ENCODE measurements at regions not wholly inside any gene's neighbourhood (a gene's known extent, or its start where the extent isn't known, plus 50 kb on each side); places are given as distances from the start of the nearest gene placed in this dataset.

DNA sequence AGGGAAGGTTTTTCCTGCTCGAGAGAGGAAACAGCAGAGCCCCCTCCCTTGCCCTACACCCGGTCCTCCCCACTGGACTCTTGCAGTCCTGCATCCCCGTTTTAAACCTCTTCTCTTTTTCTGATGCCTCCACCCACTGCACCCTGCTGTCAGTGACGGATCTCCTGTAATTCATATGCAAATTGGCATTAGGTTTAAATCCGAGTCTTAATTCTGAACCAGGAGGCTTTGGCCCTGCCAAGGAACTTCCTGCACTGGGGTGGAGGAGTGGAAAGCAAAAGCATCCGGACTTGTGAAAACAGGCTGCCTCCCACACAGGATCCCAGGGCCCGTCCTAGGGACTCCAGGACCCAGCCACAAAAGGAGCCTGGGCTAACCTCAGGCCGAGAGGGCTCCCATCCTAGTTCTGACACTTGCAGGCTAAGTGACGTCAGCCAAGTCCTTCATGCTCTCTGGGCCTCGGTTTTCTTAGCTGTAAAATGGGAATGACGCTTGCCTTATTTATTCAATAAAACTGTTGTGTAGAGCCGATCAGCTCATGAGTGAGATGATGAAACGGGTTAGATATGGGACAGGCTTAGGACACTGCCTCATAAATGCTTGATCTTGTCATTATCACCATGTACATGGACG is 613.3 kb downstream of the AJAP1 start:
- H3K9me3 Mint-ChIP-seq: no peaks in the 10 kb centered on the region
- peaks cover 2% of the 10 kb centered on the region for H3K36me3 Mint-ChIP-seq (ENCODE audit: insufficient read depth)
- H3K4me1 Mint-ChIP-seq: no peaks in the 10 kb centered on the region
- H3K27me3 Mint-ChIP-seq: peaks cover 51% of the 10 kb centered on the region
- ATAC-seq (replicated peaks; ENCODE audit: extremely low read depth, poor library complexity, severe bottlenecking): no peak
- no peak overlapping the region for H3K27ac Mint-ChIP-seq (ENCODE audit: low read depth)
- no peak for DNase-seq (ENCODE audit: low spot score in 2 of 2)
- H3K4me3 Mint-ChIP-seq: no peak overlapping the region

DNA sequence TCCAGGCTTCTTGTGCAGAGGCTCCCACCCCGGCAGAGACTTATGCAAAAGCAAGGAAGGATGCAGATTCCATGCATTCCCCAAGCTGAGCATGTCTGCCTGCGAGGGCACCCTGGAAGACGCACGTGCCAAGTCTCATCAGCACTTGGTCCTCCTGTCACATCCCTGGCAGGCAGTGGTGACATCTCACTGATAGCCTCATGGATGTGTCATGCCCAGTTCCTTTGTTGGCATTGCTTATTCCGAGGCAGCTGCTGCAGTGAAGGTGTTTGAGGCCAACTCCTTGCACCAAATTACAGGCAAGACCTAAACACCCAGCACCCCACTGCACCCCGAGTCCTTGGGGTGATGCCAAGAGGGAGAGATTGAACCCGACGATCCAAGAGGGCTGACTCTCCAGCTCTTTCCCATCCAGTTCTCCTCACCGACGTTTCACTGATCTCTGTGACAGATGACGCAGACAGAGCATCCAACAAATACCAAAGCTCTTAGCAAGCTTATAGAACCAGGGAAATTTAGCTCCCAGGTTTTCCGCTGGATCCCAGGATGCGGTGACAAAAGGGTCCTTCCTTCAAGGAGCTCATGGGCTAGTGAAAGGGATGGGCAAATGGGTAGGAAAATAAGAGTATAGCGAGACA is 611.1 kb downstream of the AJAP1 start:
- no peak overlapping the region for H3K27ac Mint-ChIP-seq (ENCODE audit: low read depth)

GRCh38 chr1:5264476-5264875 is 610.1 kb downstream of the AJAP1 start:
- Mint-ChIP-seq H3K36me3 (ENCODE audit: insufficient read depth) (peaks cover 1% of the 10 kb centered on the region), H3K4me3 (no peak overlapping the region), H3K27ac (ENCODE audit: low read depth) (no peak overlapping the region), H3K4me1 (no peaks in the 10 kb centered on the region), H3K9me3 (peaks cover 8% of the 10 kb centered on the region), H3K27me3 (peaks cover 47% of the 10 kb centered on the region)
- ATAC-seq (replicated peaks; ENCODE audit: extremely low read depth, poor library complexity, severe bottlenecking) (no peak), DNase-seq (ENCODE audit: low spot score in 2 of 2) (no peak)

More for the DNA sequence above, 611.1 kb downstream of the AJAP1 start:
- no peak overlapping the region for H3K4me3 Mint-ChIP-seq
- DNase-seq (ENCODE audit: low spot score in 2 of 2) (no peak), ATAC-seq (replicated peaks; ENCODE audit: extremely low read depth, poor library complexity, severe bottlenecking) (no peak)
- peaks cover 2% of the 10 kb centered on the region for H3K9me3 Mint-ChIP-seq
- no peaks in the 10 kb centered on the region for H3K4me1 Mint-ChIP-seq
- H3K36me3 Mint-ChIP-seq (ENCODE audit: insufficient read depth): peaks cover under 1% of the 10 kb centered on the region
- peaks cover 47% of the 10 kb centered on the region for H3K27me3 Mint-ChIP-seq

GRCh38 chr1:5256793-5257192 is 602.4 kb downstream of the AJAP1 start:
- H3K27me3 Mint-ChIP-seq: peaks cover 11% of the 10 kb centered on the region
- no peak for ATAC-seq (replicated peaks; ENCODE audit: extremely low read depth, poor library complexity, severe bottlenecking)
- peaks cover 19% of the 10 kb centered on the region for H3K9me3 Mint-ChIP-seq
- H3K4me1 Mint-ChIP-seq: no peaks in the 10 kb centered on the region
- H3K27ac Mint-ChIP-seq (ENCODE audit: low read depth): no peak overlapping the region
- H3K36me3 Mint-ChIP-seq (ENCODE audit: insufficient read depth): peaks cover 1% of the 10 kb centered on the region
- DNase-seq (ENCODE audit: low spot score in 2 of 2): no peak
- no peak overlapping the region for H3K4me3 Mint-ChIP-seq

- Mint-ChIP-seq H3K27ac (ENCODE audit: low read depth) (no peak overlapping the region), H3K27me3 (peaks cover 11% of the 10 kb centered on the region), H3K4me1 (no peaks in the 10 kb centered on the region), H3K36me3 (ENCODE audit: insufficient read depth) (no peaks in the 10 kb centered on the region), H3K4me3 (no peak overlapping the region), H3K9me3 (peaks cover 14% of the 10 kb centered on the region)
- DNase-seq (ENCODE audit: low spot score in 2 of 2) (no peak), ATAC-seq (replicated peaks; ENCODE audit: extremely low read depth, poor library complexity, severe bottlenecking) (no peak)
Measured at GRCh38 chr1:5254975-5255374, 600.6 kb downstream of the AJAP1 start.

- Mint-ChIP-seq H3K4me3 (no peak overlapping the region), H3K27me3 (peaks cover 11% of the 10 kb centered on the region), H3K36me3 (ENCODE audit: insufficient read depth) (peaks cover 2% of the 10 kb centered on the region), H3K9me3 (peaks cover 8% of the 10 kb centered on the region), H3K4me1 (no peaks in the 10 kb centered on the region), H3K27ac (ENCODE audit: low read depth) (no peak overlapping the region)
- ATAC-seq (replicated peaks; ENCODE audit: extremely low read depth, poor library complexity, severe bottlenecking) (no peak), DNase-seq (ENCODE audit: low spot score in 2 of 2) (no peak)
Measured at GRCh38 chr1:5254131-5254725, 599.8 kb downstream of the AJAP1 start.

- H3K27me3 Mint-ChIP-seq: peaks cover 12% of the 10 kb centered on the region
- peaks cover 2% of the 10 kb centered on the region for H3K36me3 Mint-ChIP-seq (ENCODE audit: insufficient read depth)
- H3K4me1 Mint-ChIP-seq: no peaks in the 10 kb centered on the region
- H3K4me3 Mint-ChIP-seq: no peak overlapping the region
- DNase-seq (ENCODE audit: low spot score in 2 of 2) (no peak), ATAC-seq (replicated peaks; ENCODE audit: extremely low read depth, poor library complexity, severe bottlenecking) (no peak)
- H3K27ac Mint-ChIP-seq (ENCODE audit: low read depth): no peak overlapping the region
- H3K9me3 Mint-ChIP-seq: no peaks in the 10 kb centered on the region
Measured at GRCh38 chr1:5253036-5253435, 598.6 kb downstream of the AJAP1 start.

DNA sequence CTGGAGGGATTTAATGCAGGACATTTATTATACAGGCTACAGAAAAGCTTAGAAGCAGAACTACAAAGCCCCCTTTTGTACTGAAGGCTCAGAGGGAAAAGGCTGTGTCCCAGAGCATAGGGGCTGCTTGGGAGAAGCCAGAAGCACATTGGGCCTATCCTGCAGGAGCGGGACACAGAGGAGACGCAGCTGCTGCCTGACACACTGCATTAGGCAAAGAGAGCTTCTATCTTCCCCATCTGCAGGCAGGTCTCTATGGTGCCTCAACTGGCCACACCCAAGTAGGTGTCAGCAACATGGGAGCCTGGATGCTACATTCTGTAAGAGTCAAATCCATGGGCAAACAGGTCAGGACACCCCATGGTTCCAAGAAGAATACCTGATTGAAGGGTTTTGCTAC is 595.9 kb downstream of the AJAP1 start:
- Mint-ChIP-seq H3K4me1 (no peaks in the 10 kb centered on the region), H3K27me3 (peaks cover 27% of the 10 kb centered on the region), H3K4me3 (no peak overlapping the region), H3K9me3 (peaks cover 8% of the 10 kb centered on the region), H3K27ac (ENCODE audit: low read depth) (no peak overlapping the region), H3K36me3 (ENCODE audit: insufficient read depth) (peaks cover 2% of the 10 kb centered on the region)
- no peak for ATAC-seq (replicated peaks; ENCODE audit: extremely low read depth, poor library complexity, severe bottlenecking)
- no peak for DNase-seq (ENCODE audit: low spot score in 2 of 2)

- peaks cover 2% of the 10 kb centered on the region for H3K36me3 Mint-ChIP-seq (ENCODE audit: insufficient read depth)
- H3K4me1 Mint-ChIP-seq: peaks cover 4% of the 10 kb centered on the region
- peaks cover 38% of the 10 kb centered on the region for H3K27me3 Mint-ChIP-seq
- no peak overlapping the region for H3K4me3 Mint-ChIP-seq
- no peak for ATAC-seq (replicated peaks; ENCODE audit: extremely low read depth, poor library complexity, severe bottlenecking)
- peaks cover 8% of the 10 kb centered on the region for H3K9me3 Mint-ChIP-seq
- H3K27ac Mint-ChIP-seq (ENCODE audit: low read depth): no peak overlapping the region
- DNase-seq (ENCODE audit: low spot score in 2 of 2): no peak
Measured at GRCh38 chr1:5245348-5245747, 590.9 kb downstream of the AJAP1 start.

GRCh38 chr1:5244631-5245285 is 590.3 kb downstream of the AJAP1 start:
- Mint-ChIP-seq H3K4me3 (no peak overlapping the region), H3K36me3 (ENCODE audit: insufficient read depth) (peaks cover 2% of the 10 kb centered on the region), H3K9me3 (peaks cover 8% of the 10 kb centered on the region), H3K4me1 (peaks cover 4% of the 10 kb centered on the region), H3K27me3 (peaks cover 38% of the 10 kb centered on the region), H3K27ac (ENCODE audit: low read depth) (no peak overlapping the region)
- DNase-seq (ENCODE audit: low spot score in 2 of 2): no peak
- ATAC-seq (replicated peaks; ENCODE audit: extremely low read depth, poor library complexity, severe bottlenecking): no peak

- H3K27ac Mint-ChIP-seq (ENCODE audit: low read depth): no peak overlapping the region
- ATAC-seq (replicated peaks; ENCODE audit: extremely low read depth, poor library complexity, severe bottlenecking) (no peak), DNase-seq (ENCODE audit: low spot score in 2 of 2) (no peak)
- H3K36me3 Mint-ChIP-seq (ENCODE audit: insufficient read depth): no peaks in the 10 kb centered on the region
- H3K4me3 Mint-ChIP-seq: no peak overlapping the region
- H3K27me3 Mint-ChIP-seq: peaks cover 36% of the 10 kb centered on the region
- H3K4me1 Mint-ChIP-seq: peaks cover 4% of the 10 kb centered on the region
- peaks cover 8% of the 10 kb centered on the region for H3K9me3 Mint-ChIP-seq
Measured at GRCh38 chr1:5242850-5243249, 588.4 kb downstream of the AJAP1 start.

- ATAC-seq (replicated peaks; ENCODE audit: extremely low read depth, poor library complexity, severe bottlenecking) (no peak), DNase-seq (ENCODE audit: low spot score in 2 of 2) (no peak)
- no peak overlapping the region for H3K4me3 Mint-ChIP-seq
- H3K9me3 Mint-ChIP-seq: no peaks in the 10 kb centered on the region
- peaks cover 10% of the 10 kb centered on the region for H3K27me3 Mint-ChIP-seq
- no peak overlapping the region for H3K27ac Mint-ChIP-seq (ENCODE audit: low read depth)
- H3K4me1 Mint-ChIP-seq: peaks cover 4% of the 10 kb centered on the region
- no peaks in the 10 kb centered on the region for H3K36me3 Mint-ChIP-seq (ENCODE audit: insufficient read depth)
Measured at GRCh38 chr1:5239911-5240310, 585.5 kb downstream of the AJAP1 start.
